ENCODE measurements at regions not wholly inside any gene's neighbourhood (a gene's known extent, or its start where the extent isn't known, plus 50 kb on each side); places are given as distances from the start of the nearest gene placed in this dataset.

GRCh38 chr5:68991279-68992084 lies 102.3 kb upstream of the SLC30A5 start:
- TF ChIP-seq REST (IDR thresholded peaks at IDR 0.05; ENCODE audit: insufficient read depth in 1 of 2, low read depth in 2 of 2, low read length in 1 of 2) (no peak), TCF7L2 (IDR thresholded peaks at IDR 0.05; ENCODE audit: low read depth, low read length) (no peak), POLR2AphosphoS5 (IDR thresholded peaks at IDR 0.05; ENCODE audit: low read depth, low read length) (no peak), CTCF (IDR thresholded peaks at IDR 0.05) (no peak)
- Histone ChIP-seq H3K36me3 (ENCODE audit: control insufficient read depth, insufficient read depth, low read length) (no peaks in the 10 kb centered on the region), H3K27me3 (ENCODE audit: control insufficient read depth, insufficient read depth, low read length) (peaks cover 5% of the 10 kb centered on the region; the same call in 1 of the 2 replicates), H3K27ac (ENCODE audit: low read length) (no peak overlapping the region), H3K4me3 (ENCODE audit: low read depth in 2 of 2, low read length in 2 of 2) (no peak overlapping the region), H3K4me1 (ENCODE audit: control insufficient read depth, insufficient read depth, low read length) (no peaks in the 10 kb centered on the region), H3K9me3 (ENCODE audit: control insufficient read depth, insufficient read depth, low read depth, low read length) (no peaks in the 10 kb centered on the region)
- DNase-seq (ENCODE audit: low read depth, low spot score) (no peak), ATAC-seq (no peak)
- CTCF ChIA-PET = no interaction called here
- no TSS peak for BruUV-seq (replicated peaks)
- intact Hi-C loops (cut with micrococcal nuclease; ENCODE audit: unreplicated experiment) = no loop called here
- POLR2A ChIA-PET = no interaction called here
- in situ Hi-C loops (cut with HindIII; ENCODE audit: low pct_unique_long_range_greater_than_20kb, low sequenced_read_pairs) = no loop called here

GRCh38 chr5:68994645-68995044 lies 99.2 kb upstream of the SLC30A5 start:
- CTCF ChIA-PET = no interaction called here

More at GRCh38 chr5:68994645-68995044, 99.2 kb upstream of the SLC30A5 start:
- in situ Hi-C loops (cut with HindIII; ENCODE audit: low pct_unique_long_range_greater_than_20kb, low sequenced_read_pairs) (no loop called here), intact Hi-C loops (cut with micrococcal nuclease; ENCODE audit: unreplicated experiment) (no loop called here)
- Histone ChIP-seq H3K4me1 (ENCODE audit: control insufficient read depth, insufficient read depth, low read length) (no peaks in the 10 kb centered on the region), H3K27ac (ENCODE audit: low read length) (no peak overlapping the region), H3K4me3 (ENCODE audit: low read depth in 2 of 2, low read length in 2 of 2) (no peak overlapping the region), H3K36me3 (ENCODE audit: control insufficient read depth, insufficient read depth, low read length) (no peaks in the 10 kb centered on the region), H3K27me3 (ENCODE audit: control insufficient read depth, insufficient read depth, low read length) (no peaks in the 10 kb centered on the region), H3K9me3 (ENCODE audit: control insufficient read depth, insufficient read depth, low read depth, low read length) (no peaks in the 10 kb centered on the region)
- POLR2A ChIA-PET = interaction anchor here (0.5 kb wide), 1 partner anchor 44 kb away, joined by 3 read pairs; no protein-coding TSS in a partner anchor
- DNase-seq (ENCODE audit: low read depth, low spot score) = no peak
- TF ChIP-seq SIN3A (IDR thresholded peaks at IDR 0.05; ENCODE audit: borderline replicate concordance, insufficient read depth, low read depth, low read length) (no peak), TCF7L2 (IDR thresholded peaks at IDR 0.05; ENCODE audit: low read depth, low read length) (no peak), REST (IDR thresholded peaks at IDR 0.05; ENCODE audit: insufficient read depth in 1 of 2, low read depth in 2 of 2, low read length in 1 of 2) (no peak), CTCF (IDR thresholded peaks at IDR 0.05) (no peak), POLR2AphosphoS5 (IDR thresholded peaks at IDR 0.05; ENCODE audit: low read depth, low read length) (no peak)
- no peak for ATAC-seq
- BruUV-seq (replicated peaks) = no TSS peak
